HL-60 (cell line): ENCODE measurements at regions not wholly inside any gene's neighbourhood (a gene's known extent, or its start where the extent isn't known, plus 50 kb on each side); places are given as distances from the start of the nearest gene placed in this dataset.

Experiments used
- CTCF ChIP-seq: IDR thresholded peaks from one replicate; pipeline ENCODE4 v1.5.1; 2011; ENCODE audit warnings: low read length, control low read depth, inconsistent platforms; ENCODE audit not compliant: insufficient read depth
- GABPA ChIP-seq: IDR thresholded peaks from 2 replicates; pipeline ENCODE4 v1.6.1; 2012; ENCODE audit warnings: low read depth
- POLR2AphosphoS5 ChIP-seq: IDR thresholded peaks from 2 replicates; pipeline ENCODE4 v1.6.1; 2012; ENCODE audit warnings: low read depth
- REST ChIP-seq: IDR thresholded peaks from 2 replicates; pipeline ENCODE4 v1.6.1; 2012; ENCODE audit warnings: low read depth; ENCODE audit not compliant: insufficient replicate concordance

- TF ChIP-seq CTCF (no peak), GABPA (no peak), POLR2AphosphoS5 (no peak), REST (no peak)
These were observed 225.9 kb upstream of the GOT2 start for GRCh38 chr16:58960034-58960433.
